Astrocyte of the hippocampus (primary cell): ENCODE measurements at regions not wholly inside any gene's neighbourhood (a gene's known extent, or its start where the extent isn't known, plus 50 kb on each side); places are given as distances from the start of the nearest gene placed in this dataset.
"Not testable (repeated sequence)": the region's sequence is repeated elsewhere in the genome, so short reads cannot be mapped to it uniquely, and the experiment has no call there.

Source experiments
- DNase-seq: peaks from one replicate; pipeline ENCODE4 v3.0.0; 2011; ENCODE audit warnings: low read depth, low spot score

DNA sequence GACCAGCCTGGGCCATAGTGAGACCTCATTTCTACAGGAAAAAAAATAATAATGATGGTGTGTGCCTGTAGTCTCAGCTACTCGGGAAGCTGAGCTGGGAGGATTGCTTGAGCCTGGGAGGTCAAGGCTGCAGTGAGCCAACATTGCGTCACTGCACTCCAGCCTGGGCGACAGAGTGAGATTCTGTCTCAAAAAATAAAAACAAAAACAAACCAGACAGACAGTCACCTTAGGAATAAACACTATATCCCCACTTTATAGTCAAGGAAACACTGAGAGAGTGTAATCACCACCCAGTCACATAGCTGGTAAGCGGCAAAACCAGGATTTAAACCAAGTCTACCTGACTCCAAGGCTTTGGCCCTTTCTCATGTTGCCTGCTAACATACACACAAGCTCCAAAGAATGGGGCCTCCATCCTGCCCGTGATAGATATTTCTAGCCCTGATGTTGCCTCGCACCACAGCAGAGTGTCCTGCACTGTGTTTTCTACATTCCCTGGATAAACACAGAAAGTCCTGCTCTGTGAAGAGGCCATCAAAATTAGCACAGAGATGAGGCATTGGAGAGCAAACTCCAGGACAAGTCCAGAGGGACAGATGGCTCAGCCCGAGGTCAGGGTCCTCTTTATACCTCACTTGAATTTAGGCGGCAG, 66.1 kb upstream of the SMURF2 start:
- no peak for DNase-seq

DNA sequence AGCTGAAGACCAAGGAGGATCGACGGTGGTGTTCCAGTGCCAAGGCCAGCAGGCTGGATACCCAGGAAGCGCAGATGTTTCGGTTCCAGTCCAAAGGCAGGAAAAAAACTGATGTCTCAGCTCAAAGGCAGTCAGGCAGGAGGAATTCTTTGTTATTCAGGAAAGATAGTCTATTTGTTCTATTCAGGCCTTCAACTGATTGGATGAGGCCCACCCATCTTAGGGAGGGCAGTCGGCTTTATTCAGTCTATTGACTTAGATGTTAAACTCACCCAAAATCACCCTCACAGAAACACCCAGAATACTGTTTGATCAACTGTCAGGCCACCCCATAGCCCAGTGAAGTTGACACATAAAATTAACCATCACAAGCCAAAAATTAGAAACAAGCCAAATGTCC, 63.9 kb upstream of the SMURF2 start:
- not testable (repeated sequence) for DNase-seq

DNA sequence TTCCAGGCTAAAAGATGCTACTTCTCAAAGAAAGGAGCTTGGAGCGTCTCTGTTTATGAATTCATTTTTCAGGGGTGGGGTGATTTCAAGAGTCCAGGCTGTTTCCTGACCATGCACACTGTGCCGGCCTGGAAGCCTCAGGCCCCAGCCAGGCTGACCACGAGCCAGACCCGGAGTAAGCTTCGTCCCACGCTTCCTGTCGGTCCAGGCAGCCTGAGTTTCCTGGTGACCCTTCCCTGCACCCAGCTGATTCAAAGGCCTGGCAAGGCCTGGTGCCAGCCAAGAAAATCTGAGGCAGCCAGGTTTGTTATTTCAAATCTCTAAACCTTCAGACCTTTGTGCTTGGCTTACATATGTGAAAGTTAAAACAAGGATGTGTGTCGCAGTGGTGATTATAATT, 62.1 kb upstream of the SMURF2 start:
- peak; percentile 73 for DNase-seq

DNA sequence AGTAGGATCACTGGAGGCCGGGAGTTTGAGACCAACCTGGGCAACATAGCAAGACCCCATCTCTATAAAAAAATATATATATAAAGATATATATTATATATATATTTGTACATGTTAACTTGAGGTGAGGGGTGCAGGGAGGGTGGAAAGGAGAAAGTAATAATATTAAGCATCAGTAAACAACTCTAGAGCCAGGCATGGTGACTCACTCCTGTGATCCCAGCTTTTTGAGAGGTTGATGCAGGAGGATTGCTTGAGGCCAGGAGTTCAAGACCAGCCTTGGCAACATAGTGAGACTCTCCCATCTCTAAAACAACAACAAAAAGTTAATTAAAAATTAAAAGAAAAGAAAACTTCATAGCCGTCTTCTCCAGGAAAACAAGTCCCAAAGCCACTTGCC, 61.7 kb upstream of the SMURF2 start:
- DNase-seq: no peak

DNA sequence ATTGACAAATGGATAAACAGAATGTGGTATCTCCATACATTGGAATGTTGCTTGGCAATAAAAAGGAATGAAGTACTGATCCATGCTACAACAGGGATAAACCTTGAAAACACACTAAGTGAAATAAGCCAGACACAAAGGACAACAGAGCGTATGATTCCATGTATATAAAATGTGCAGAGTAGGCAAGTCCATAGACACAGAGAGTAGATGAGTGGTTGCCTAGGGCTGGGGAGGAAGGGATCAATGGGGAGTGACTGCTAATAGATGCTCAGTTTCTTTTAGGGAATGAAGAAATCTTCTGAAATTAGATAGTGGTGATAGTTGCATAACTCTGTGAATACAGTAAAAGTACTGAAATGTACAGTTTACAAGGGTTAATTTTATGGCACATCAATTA, 59.4 kb upstream of the SMURF2 start:
- DNase-seq: not testable (repeated sequence)

DNA sequence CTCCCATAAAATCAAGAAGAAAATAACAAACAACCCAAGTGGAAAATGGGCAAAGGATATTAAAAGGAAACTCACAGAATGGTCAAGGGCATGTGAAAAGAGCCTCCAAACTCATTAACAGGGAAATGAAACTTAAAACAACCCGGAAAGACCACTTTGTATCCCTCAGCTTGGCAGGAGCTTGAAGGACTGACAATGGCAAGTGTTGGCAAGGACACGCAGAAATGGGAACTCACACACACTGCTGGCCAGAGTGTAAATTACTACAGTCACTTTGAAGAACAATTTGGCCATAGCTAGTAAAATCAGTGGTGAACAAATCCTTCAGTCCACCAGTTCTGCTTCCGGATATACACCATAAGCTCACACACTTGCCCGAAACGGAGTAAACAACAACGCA, 58.1 kb upstream of the SMURF2 start:
- not testable (repeated sequence) for DNase-seq

DNA sequence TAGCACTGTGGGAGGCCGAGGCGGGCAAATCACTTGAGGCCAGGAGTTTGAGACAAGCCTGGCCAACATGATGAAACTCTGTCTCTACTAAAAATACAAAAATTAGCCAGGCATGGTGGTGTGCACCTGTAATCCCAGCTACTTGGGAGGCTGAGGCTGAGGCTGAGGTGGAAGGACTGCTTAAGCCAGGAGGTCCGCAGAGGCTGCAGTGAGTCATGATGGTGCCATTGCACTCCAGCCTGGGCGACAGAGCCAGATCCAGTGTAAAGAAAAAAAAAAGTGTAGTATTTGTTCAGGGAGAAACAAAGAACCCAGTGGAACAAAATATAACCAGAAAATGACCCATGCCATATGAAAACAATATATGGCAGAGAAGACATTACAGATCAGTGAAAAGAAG, 57.4 kb upstream of the SMURF2 start:
- DNase-seq: not testable (repeated sequence)

DNA sequence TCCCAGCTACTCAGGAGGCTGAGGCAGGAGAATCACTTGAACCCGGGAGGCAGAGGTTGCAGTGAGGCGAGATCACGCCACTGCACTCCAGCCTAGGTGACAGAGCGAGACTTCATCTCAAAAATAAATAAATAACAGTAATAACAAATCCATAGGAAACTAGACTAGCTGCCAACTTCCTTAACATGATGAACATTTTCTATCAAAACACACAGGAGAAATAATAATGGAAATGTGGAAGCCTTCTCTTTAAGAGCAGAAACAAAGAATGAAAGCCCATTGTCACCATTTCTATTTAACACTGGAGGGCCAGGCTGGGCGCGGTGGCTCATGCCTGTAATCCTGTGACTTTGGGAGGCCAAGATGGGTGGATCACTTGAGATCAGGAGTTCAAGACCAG, 56.7 kb upstream of the SMURF2 start:
- DNase-seq: not testable (repeated sequence)

DNA sequence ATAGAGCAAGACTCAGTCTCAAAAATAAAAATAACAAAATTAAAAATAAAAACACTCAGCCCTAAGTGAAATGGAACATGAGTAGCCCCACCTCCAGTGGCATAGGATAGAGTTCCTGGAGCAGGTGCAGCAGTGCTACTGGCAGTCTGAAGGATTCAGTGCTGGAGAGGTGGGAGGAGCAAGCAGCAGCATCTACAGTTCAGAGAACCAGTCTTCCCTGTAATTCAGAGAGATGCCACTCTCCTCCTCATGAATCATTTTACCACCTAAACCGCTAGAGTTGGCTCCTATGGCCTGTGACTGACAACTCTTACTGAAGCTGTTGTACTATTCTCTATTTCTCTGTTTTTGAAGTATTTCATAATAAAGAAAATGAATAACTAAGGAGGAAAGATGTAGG, 56.0 kb upstream of the SMURF2 start:
- no peak for DNase-seq

DNA sequence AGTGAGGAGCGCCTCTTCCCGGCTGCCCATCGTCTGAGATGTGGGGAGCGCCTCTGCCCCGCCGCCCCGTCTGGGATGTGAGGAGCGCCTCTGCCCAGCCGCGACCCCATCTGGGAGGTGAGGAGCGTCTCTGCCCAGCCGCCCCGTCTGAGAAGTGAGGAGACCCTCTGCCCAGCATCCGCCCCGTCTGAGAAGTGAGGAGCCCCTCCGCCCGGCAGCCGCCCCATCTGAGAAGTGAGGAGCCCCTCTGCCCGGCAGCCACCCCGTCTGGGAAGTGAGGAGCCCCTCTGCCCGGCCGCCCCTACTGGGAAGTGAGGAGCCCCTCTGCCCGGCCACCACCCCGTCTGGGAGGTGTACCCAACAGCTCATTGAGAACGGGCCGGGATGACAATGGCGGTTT, 54.4 kb upstream of the SMURF2 start:
- not testable (repeated sequence) for DNase-seq

DNA sequence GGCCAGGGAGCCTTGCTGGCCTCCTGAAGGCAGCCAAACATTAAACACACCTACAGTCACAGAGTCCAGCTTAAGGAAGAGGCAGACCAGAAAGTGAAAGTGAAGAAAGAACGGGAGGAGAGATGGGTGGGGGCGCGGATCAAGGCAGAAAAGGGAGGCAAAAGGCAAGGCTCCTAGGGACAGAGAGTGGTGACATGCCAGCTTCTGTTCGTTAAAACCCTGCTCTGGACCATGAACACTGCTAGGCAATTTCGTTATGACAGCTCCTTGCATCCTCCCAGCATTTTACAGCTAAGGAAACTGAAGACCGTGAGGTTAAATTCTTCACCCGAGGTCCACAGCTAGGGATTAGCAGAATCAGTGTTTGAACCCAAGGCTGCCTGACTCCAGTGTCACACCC, 51.7 kb upstream of the SMURF2 start:
- not testable (repeated sequence) for DNase-seq

DNA sequence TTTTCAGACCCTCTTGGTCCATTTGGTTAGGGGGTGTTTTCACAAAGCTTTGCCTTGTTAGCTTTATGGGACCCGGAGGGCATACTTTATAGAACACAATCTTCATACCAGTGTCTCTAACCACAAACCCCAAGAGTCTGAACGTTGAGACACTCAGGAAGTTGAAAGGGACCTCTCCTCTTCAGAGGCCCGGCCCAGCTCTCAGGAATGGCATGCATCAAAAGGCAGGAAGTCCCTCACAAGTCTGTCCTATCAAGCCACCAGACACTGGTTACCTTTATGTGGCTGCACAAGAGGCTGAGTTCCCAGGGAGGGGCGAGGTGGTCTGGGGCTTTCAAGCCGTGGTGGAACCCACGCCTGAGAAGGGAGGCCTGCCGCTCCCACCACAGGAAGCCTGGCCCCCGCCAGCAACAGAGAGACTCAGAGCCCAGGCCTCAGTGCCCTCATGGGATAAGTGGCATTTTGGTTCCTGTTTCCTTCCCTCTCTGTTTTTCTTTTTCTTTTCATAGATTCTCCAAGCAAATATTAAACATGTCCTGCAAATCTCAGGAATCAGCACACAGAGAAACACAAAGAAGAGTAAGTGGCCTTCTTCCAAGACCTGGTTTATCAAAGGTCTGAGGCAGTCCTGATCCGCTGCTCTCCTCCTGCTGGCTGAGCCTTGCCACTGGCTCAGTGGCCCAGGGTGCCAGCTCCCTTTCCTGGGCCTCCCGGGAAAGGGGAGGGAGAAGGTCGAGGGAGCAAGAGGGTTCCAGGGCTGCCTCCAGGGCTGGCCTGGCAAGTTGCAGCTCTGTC, 50.6 kb upstream of the SMURF2 start:
- peak; percentile 37 for DNase-seq
